ENCODE measurements at regions not wholly inside any gene's neighbourhood (a gene's known extent, or its start where the extent isn't known, plus 50 kb on each side); places are given as distances from the start of the nearest gene placed in this dataset.
"Not testable (repeated sequence)": the region's sequence is repeated elsewhere in the genome, so short reads cannot be mapped to it uniquely, and the experiment has no call there.

DNA sequence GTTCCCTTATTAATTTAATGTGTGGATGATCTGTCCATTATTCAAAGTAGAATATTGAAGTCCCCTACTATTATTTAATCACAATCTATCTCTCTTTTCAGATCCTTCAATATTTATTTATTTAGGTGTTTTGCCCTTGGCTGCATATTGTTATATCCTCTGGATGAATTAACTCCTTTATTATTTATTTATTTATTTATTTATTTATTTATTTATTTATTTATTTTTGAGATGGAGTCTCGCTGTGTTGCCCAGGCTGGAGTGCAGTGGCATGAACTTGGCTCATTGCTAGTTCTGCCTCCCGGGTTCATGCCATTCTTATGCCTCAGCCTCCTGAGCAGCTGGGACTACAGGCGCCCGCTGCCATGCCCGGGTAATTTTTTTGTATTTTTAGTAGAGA is 776.6 kb upstream of the NXPH2 start:
- H3K27me3 ChIP-seq (ENCODE audit: control insufficient read depth, insufficient read depth, low read length), result no peaks in the 10 kb centered on the region
- no peaks in the 10 kb centered on the region for H3K36me3 ChIP-seq (ENCODE audit: control insufficient read depth, insufficient read depth, low read length)
- no peak overlapping the region for H3K4me3 ChIP-seq (ENCODE audit: low read depth, low read length)
- no peak for FAIRE-seq
- TF ChIP-seq, protein P1, sequence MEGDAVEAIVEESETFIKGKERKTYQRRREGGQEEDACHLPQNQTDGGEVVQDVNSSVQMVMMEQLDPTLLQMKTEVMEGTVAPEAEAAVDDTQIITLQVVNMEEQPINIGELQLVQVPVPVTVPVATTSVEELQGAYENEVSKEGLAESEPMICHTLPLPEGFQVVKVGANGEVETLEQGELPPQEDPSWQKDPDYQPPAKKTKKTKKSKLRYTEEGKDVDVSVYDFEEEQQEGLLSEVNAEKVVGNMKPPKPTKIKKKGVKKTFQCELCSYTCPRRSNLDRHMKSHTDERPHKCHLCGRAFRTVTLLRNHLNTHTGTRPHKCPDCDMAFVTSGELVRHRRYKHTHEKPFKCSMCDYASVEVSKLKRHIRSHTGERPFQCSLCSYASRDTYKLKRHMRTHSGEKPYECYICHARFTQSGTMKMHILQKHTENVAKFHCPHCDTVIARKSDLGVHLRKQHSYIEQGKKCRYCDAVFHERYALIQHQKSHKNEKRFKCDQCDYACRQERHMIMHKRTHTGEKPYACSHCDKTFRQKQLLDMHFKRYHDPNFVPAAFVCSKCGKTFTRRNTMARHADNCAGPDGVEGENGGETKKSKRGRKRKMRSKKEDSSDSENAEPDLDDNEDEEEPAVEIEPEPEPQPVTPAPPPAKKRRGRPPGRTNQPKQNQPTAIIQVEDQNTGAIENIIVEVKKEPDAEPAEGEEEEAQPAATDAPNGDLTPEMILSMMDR (IDR thresholded peaks at IDR 0.05; ENCODE audit: insufficient read depth, low read length, severe bottlenecking), result no peak
- no peak for DNase-seq (ENCODE audit: low read depth)

DNA sequence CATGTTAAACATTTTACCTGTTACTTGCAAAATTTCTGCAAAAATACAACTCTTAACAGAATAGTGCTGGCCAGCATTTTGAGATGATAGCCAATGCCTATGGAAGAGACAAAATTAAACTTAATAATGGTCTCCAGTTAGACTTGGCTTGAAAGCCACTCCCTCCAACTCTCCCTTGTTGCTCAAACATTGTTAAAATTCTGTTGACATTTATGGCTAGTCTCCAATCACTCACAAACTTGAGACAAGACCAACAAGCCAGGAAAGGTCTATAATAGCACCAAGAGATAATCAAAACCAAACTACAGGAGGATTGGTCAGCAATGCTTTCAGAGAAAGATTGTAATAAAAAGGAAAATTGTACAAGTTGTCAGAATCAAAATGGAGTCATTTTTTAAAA is 770.7 kb upstream of the NXPH2 start:
- Histone ChIP-seq H3K36me3 (ENCODE audit: control insufficient read depth, insufficient read depth, low read length) (no peaks in the 10 kb centered on the region), H3K27me3 (ENCODE audit: control insufficient read depth, insufficient read depth, low read length) (no peaks in the 10 kb centered on the region), H3K4me3 (ENCODE audit: low read depth, low read length) (no peak overlapping the region)
- FAIRE-seq (no peak), DNase-seq (ENCODE audit: low read depth) (no peak)
- TF ChIP-seq, protein P1 (IDR thresholded peaks at IDR 0.05; ENCODE audit: insufficient read depth, low read length, severe bottlenecking), result no peak

DNA sequence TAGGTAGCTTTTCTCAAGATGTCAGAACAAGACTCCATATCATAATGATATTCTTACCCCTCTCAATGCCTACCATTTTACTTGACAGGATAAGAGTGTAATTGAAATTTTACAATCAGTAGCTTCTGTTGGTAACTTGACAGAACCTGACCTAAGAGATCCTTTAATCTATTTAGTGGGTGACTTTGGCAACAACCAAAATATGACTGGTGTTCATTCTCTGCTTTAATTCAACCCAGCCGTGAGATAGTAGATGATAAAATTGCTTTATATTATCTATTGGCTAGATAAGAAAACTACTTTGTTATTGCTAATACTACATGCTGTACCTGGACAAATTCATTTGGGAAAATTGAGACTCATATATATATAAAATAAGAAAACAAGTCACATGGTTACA is 770.2 kb upstream of the NXPH2 start:
- DNase-seq (ENCODE audit: low read depth), result no peak
- TF ChIP-seq, protein P1 (IDR thresholded peaks at IDR 0.05; ENCODE audit: insufficient read depth, low read length, severe bottlenecking), result no peak
- Histone ChIP-seq H3K36me3 (ENCODE audit: control insufficient read depth, insufficient read depth, low read length) (no peaks in the 10 kb centered on the region), H3K4me3 (ENCODE audit: low read depth, low read length) (no peak overlapping the region), H3K27me3 (ENCODE audit: control insufficient read depth, insufficient read depth, low read length) (no peaks in the 10 kb centered on the region)
- FAIRE-seq, result no peak

DNA sequence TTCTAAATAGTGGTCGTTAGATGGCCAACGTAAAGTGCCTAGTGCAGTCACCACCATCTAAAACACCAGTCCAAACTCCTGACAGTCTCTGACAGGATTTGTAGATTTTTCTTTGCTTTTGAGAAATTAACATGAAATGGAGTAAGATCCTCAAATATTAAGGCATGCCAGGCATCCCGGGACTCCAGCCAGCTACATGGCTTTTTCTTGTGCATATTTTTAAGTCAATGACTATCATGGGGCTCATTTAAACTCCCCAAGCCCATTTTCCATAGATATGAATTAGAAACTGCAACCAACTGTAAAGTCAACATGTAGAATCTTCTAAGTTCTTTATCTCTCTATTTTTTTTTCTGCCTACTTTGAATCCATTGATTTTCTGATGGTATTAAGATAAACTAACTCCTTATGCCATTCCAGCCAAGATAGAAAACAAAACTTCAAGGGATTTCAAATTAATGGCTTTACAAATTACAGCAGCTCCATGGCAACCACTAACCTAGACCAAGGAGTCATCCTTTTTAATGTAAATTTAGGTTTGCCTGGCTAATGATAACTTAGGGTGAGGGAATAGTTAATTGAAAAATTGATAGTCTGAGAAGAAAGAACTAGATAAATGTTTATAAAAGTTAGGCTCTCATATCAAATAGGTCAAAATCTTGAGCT is 764.1 kb upstream of the NXPH2 start:
- no peaks in the 10 kb centered on the region for H3K27me3 ChIP-seq (ENCODE audit: control insufficient read depth, insufficient read depth, low read length)
- DNase-seq (ENCODE audit: low read depth), result no peak
- H3K4me3 ChIP-seq (ENCODE audit: low read depth, low read length), result no peak overlapping the region
- no peak for FAIRE-seq
- H3K36me3 ChIP-seq (ENCODE audit: control insufficient read depth, insufficient read depth, low read length), result no peaks in the 10 kb centered on the region
- TF ChIP-seq, protein P1 (IDR thresholded peaks at IDR 0.05; ENCODE audit: insufficient read depth, low read length, severe bottlenecking), result no peak

DNA sequence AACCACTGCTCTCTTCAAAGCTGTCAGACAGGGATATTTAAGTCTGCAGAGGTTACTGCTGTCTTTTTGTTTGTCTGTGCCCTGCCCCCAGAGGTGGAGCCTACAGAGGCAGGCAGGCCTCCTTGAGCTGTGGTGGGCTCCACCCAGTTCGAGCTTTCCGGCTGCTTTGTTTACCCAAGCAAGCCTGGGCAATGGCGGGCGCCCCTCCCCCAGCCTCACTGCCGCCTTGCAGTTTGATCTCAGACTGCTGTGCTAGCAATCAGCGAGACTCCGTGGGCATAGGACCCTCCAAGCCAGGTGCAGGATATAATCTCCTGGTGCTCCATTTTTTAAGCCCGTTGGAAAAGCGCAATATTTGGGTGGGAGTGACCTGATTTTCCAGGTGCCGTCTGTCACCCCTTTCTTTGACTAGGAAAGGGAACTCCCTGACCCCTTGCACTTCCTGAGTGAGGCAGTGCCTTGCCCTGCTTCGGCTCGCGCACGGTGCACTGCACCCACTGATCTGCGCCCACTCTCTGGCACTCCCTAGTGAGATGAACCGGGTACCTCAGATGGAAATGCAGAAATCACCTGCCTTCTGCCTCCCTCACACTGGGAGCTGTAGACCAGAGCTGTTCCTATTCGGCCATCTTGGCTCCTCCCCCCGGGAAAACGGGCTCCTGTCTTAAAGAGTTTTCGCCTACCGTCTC is 758.3 kb upstream of the NXPH2 start:
- H3K36me3 ChIP-seq (ENCODE audit: control insufficient read depth, insufficient read depth, low read length); H3K4me3 ChIP-seq (ENCODE audit: low read depth, low read length); H3K27me3 ChIP-seq (ENCODE audit: control insufficient read depth, insufficient read depth, low read length); FAIRE-seq; DNase-seq (ENCODE audit: low read depth): not testable (repeated sequence)

DNA sequence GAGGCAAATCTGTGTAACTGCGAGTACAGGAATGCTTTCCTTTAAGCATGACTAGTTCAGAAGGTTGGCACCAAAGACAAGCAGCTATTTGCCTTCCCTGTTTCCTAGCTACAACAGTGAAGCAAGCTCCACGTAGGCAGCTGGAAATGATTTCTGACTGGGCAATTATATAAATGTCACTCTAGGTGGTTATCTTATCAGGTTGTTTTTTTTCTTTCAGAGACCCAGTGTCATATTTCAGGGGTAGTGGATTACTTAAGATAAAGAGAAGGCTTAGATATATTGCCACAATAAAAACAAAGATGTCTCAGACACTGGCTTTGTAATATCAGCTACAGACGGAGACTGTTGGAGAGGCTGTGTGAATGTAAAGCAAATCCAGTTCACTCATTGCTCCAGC is 748.9 kb upstream of the NXPH2 start:
- H3K36me3 ChIP-seq (ENCODE audit: control insufficient read depth, insufficient read depth, low read length), result no peaks in the 10 kb centered on the region
- no peak for DNase-seq (ENCODE audit: low read depth)
- FAIRE-seq, result no peak

More for the DNA sequence above, 748.9 kb upstream of the NXPH2 start:
- Histone ChIP-seq H3K4me3 (ENCODE audit: low read depth, low read length) (no peak overlapping the region), H3K27me3 (ENCODE audit: control insufficient read depth, insufficient read depth, low read length) (no peaks in the 10 kb centered on the region)
- TF ChIP-seq, protein P1 (IDR thresholded peaks at IDR 0.05; ENCODE audit: insufficient read depth, low read length, severe bottlenecking), result no peak
